VCaP (cell line): ENCODE measurements at regions not wholly inside any gene's neighbourhood (a gene's known extent, or its start where the extent isn't known, plus 50 kb on each side); places are given as distances from the start of the nearest gene placed in this dataset.

Source experiments
- H3K27ac ChIP-seq: fragments of 450-650 bp; 2 replicates; pipeline ENCODE4 v1.5.1; 2017
- CTCF ChIP-seq: fragments of 450-650 bp; conservative IDR thresholded peaks from 2 replicates; pipeline ENCODE4 v1.5.1; 2017; ENCODE audit warnings: mild to moderate bottlenecking, moderate library complexity

GRCh38 chr5:6943197-6944112, 230.2 kb downstream of the TENT4A start:
- no peak overlapping the region for H3K27ac ChIP-seq
- no peak for TF ChIP-seq CTCF

GRCh38 chr5:6948562-6948961, 235.3 kb downstream of the TENT4A start:
- TF ChIP-seq CTCF, result no peak
- H3K27ac ChIP-seq, result no peak overlapping the region

- no peak overlapping the region for H3K27ac ChIP-seq
- TF ChIP-seq CTCF, result no peak
These were observed 236.0 kb downstream of the TENT4A start for GRCh38 chr5:6949230-6949629.

GRCh38 chr5:6950250-6950649, 237.0 kb downstream of the TENT4A start:
- no peak for TF ChIP-seq CTCF

GRCh38 chr5:6950860-6951259, 237.6 kb downstream of the TENT4A start:
- peak; percentile 21 for TF ChIP-seq CTCF
- H3K27ac ChIP-seq, result no peak overlapping the region

More at GRCh38 chr5:6950250-6950649, 237.0 kb downstream of the TENT4A start:
- peak overlapping the region; percentile 9; the same call in 1 of the 2 replicates for H3K27ac ChIP-seq

- no peak overlapping the region for H3K27ac ChIP-seq
- TF ChIP-seq CTCF, result no peak
These were observed 247.9 kb downstream of the TENT4A start for GRCh38 chr5:6961123-6961522.

- TF ChIP-seq CTCF, result no peak
- no peak overlapping the region for H3K27ac ChIP-seq
These were observed 248.8 kb downstream of the TENT4A start for GRCh38 chr5:6961837-6962635.
